Large intestine (tissue), 3 donors: ENCODE measurements at regions not wholly inside any gene's neighbourhood (a gene's known extent, or its start where the extent isn't known, plus 50 kb on each side); places are given as distances from the start of the nearest gene placed in this dataset.
A peak's percentile ranks its signal among the peaks of the same experiment; 100 is the strongest.

ENCODE experiments used
- DNase-seq, 2 donors: peaks; one replicate each; pipeline versions ENCODE4 v3.0.0 to v3.0.0-alpha.2; 2013
- H3K27ac ChIP-seq: one replicate; pipeline ENCODE4 v1.5.1; 2013; ENCODE audit warnings: low read length
- H3K27me3 ChIP-seq: 2 replicates; pipeline ENCODE4 v1.6.1; 2013; ENCODE audit warnings: low read length; ENCODE audit not compliant: control insufficient read depth, insufficient read depth
- H3K36me3 ChIP-seq: 2 replicates; pipeline ENCODE4 v1.6.1; 2013; ENCODE audit warnings: low read length; ENCODE audit not compliant: control insufficient read depth, insufficient read depth
- H3K4me1 ChIP-seq: one replicate; pipeline ENCODE4 v1.6.1; 2013; ENCODE audit warnings: low read length; ENCODE audit not compliant: control insufficient read depth, insufficient read depth
- H3K4me3 ChIP-seq: one replicate; pipeline ENCODE4 v1.5.1; 2013; ENCODE audit warnings: low read length
- H3K9me3 ChIP-seq: one replicate; pipeline ENCODE4 v1.6.1; 2013; ENCODE audit warnings: mild to moderate bottlenecking, low read depth, low read length, moderate library complexity; ENCODE audit not compliant: control insufficient read depth
- WGBS: methylation state at CpG from one replicate; pipeline ENCODE4 v1.1.5; 2013; ENCODE audit warnings: low lambda C conversion rate; ENCODE audit not compliant: insufficient coverage; 5-methylcytosine and 5-hydroxymethylcytosine counted together

DNA sequence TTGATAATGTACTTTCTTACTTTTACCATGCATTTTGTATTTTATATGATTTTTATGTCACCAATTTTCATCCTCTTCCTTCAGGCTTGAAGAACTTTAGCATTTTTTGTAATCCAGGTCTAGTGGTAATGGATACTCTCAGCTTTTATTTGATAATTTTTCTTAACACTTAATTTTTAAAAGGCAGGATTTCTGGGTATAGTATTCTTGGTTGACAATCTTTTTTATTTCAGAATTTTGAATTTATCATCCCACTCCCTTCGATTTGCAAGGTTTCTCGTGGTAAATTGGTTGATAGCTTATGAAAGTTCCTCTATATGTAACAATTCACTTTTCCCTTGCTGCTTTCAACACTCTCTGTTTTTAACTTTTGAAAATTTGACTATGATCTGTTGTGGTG is 363.7 kb downstream of the HTR7 start:
- H3K36me3 ChIP-seq: no peaks in the 10 kb centered on the region
- peaks cover 8% of the 10 kb centered on the region for H3K9me3 ChIP-seq

DNA sequence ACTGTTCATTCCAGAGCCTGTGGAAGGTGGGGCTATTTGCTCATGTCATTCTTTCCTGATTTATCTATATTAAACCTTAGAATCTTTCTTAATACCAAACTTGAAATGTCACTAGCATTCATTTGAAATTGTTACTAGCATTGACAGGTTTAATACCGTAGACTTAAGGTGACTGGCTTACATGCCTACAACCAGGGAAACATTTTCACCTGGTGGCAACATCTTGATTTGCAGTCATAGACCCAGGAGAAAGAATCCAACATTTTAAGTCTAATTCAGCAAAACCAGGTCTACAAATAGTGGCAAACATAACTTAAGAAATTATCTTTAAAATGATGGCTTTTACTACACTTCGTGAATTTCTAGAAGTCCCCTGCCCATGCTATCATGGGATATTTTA is 353.7 kb downstream of the HTR7 start:
- H3K27me3 ChIP-seq: no peaks in the 10 kb centered on the region
- no peak overlapping the region for H3K27ac ChIP-seq
- no peaks in the 10 kb centered on the region for H3K4me1 ChIP-seq
- H3K9me3 ChIP-seq: no peaks in the 10 kb centered on the region
- no peak overlapping the region for H3K4me3 ChIP-seq
- no peak for DNase-seq
- H3K36me3 ChIP-seq: no peaks in the 10 kb centered on the region
- WGBS: 100% methylated on average over 1 of the region's 2 CpGs

More for the DNA sequence above, 363.7 kb downstream of the HTR7 start:
- Histone ChIP-seq H3K4me3 (no peak overlapping the region), H3K27me3 (no peaks in the 10 kb centered on the region), H3K27ac (no peak overlapping the region), H3K4me1 (no peaks in the 10 kb centered on the region)
- DNase-seq: no peak
- WGBS: 90% methylated on average over 2 of the region's 2 CpGs

DNA sequence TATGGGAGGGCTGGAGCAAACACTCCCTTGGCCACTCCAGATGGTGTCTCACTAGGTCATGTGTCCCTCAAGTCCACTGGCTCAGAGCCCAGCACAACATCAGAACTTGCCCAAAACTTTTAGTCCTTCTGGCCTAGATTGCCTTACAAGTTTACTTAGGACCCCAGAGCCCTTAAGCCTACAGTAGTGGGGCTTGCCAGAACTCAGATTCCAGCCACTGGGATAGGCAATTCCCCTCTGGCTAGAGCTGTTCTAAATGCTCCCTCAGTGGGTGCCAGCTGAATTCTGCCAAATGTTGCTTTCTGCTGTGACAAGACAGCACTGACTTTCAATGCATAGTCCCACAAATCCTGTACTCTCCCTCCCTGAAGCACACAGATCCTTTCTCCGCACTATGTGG is 331.1 kb downstream of the HTR7 start:
- H3K27ac ChIP-seq: no peak overlapping the region
- no peak for DNase-seq
- no peaks in the 10 kb centered on the region for H3K4me1 ChIP-seq
- H3K36me3 ChIP-seq: no peaks in the 10 kb centered on the region
- H3K27me3 ChIP-seq: no peaks in the 10 kb centered on the region
- H3K4me3 ChIP-seq: no peak overlapping the region
- 100% methylated on average over 1 of the region's 1 CpG for WGBS
- H3K9me3 ChIP-seq: peaks cover 3% of the 10 kb centered on the region

DNA sequence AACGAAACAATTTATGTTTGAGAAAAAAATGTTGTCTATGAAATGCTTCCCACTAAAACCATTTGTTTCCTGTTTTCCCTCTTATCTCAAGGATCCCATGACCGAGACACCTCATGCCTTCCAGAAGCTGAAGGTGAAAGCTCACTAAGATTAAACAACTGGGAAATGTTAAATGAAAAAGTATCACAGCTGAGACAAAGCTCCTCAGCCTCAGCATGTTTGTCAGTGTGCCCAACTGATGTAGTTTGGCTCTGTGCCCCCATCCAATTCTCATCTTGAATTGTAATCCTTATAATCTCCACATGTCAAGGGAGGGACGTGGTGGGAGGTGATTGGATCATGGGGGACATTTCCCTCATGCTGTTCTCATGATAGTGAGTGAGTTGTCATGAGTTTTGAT is 327.3 kb downstream of the HTR7 start:
- no peaks in the 10 kb centered on the region for H3K36me3 ChIP-seq
- peak; percentile 13 to 61 for DNase-seq
- H3K27ac ChIP-seq: no peak overlapping the region
- 60% methylated on average over 1 of the region's 3 CpGs for WGBS
- no peaks in the 10 kb centered on the region for H3K27me3 ChIP-seq
- peaks cover under 1% of the 10 kb centered on the region for H3K9me3 ChIP-seq
- no peaks in the 10 kb centered on the region for H3K4me1 ChIP-seq
- no peak overlapping the region for H3K4me3 ChIP-seq

DNA sequence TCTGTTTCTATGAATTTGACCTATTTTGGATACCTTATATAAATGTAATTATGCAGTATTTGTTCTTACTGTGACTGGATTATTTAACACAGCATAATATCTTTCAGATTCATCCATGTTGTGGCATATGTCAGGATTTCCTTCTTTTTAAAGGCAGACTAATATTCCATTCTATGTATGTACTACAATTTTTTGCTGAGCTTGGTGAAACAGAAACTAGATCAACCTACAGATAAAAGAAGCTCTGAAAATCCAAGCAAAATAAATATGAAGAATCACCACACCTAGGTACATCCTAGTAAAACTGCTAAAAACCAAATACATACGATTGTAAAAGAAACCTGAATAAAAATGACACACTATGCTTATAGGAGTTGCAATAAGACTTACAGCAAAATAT is 300.5 kb downstream of the HTR7 start:
- H3K27ac ChIP-seq: no peak overlapping the region
- H3K4me1 ChIP-seq: no peaks in the 10 kb centered on the region
- no peak for DNase-seq
- no peaks in the 10 kb centered on the region for H3K9me3 ChIP-seq
- 92% methylated on average over 1 of the region's 1 CpG for WGBS
- H3K4me3 ChIP-seq: no peak overlapping the region
- no peaks in the 10 kb centered on the region for H3K36me3 ChIP-seq
- H3K27me3 ChIP-seq: no peaks in the 10 kb centered on the region

DNA sequence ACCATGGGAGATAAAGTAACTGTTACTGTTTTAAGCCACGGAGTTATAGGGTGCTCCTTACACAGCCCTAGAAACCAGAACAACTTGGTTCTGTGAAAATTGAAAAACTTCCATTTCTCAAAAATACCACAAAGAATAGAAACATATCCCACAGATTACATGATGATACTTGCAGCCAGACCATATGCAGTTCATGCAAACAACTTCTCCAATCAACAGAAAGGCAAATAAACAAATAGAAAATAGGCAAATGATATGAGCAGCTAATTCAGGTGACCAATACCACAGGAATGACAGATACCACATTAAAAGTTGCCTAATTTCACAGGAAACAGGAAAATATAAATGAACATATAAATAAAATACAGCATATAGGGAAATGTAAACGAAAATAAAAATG is 297.5 kb downstream of the HTR7 start:
- DNase-seq: no peak
- Histone ChIP-seq H3K27ac (no peak overlapping the region), H3K4me1 (no peaks in the 10 kb centered on the region), H3K27me3 (no peaks in the 10 kb centered on the region), H3K4me3 (no peak overlapping the region), H3K9me3 (no peaks in the 10 kb centered on the region), H3K36me3 (no peaks in the 10 kb centered on the region)
- WGBS: 100% methylated on average over 2 of the region's 2 CpGs

DNA sequence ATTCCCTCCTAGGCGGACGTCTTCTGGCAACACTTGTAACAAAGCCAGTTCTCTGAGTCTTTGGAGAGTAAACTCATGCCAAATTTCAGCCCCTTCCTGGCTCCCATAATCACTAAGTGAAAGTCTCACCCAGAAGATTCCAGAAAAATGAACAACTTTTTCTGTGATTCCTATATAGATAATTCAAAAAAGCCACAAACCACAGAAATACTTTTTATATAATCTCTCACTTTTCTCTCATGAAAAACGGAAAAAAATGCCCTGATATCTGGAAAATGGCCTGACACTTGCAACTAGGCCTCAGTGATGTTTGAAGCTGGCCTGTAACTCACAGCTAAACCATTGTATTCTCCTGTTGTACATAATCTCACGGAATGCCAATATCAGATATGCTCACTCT is 296.2 kb downstream of the HTR7 start:
- no peaks in the 10 kb centered on the region for H3K4me1 ChIP-seq
- WGBS: 67% methylated on average over 1 of the region's 4 CpGs
- H3K27ac ChIP-seq: no peak overlapping the region
- no peaks in the 10 kb centered on the region for H3K36me3 ChIP-seq
- H3K27me3 ChIP-seq: no peaks in the 10 kb centered on the region
- no peak for DNase-seq
- no peak overlapping the region for H3K4me3 ChIP-seq
- H3K9me3 ChIP-seq: no peaks in the 10 kb centered on the region

DNA sequence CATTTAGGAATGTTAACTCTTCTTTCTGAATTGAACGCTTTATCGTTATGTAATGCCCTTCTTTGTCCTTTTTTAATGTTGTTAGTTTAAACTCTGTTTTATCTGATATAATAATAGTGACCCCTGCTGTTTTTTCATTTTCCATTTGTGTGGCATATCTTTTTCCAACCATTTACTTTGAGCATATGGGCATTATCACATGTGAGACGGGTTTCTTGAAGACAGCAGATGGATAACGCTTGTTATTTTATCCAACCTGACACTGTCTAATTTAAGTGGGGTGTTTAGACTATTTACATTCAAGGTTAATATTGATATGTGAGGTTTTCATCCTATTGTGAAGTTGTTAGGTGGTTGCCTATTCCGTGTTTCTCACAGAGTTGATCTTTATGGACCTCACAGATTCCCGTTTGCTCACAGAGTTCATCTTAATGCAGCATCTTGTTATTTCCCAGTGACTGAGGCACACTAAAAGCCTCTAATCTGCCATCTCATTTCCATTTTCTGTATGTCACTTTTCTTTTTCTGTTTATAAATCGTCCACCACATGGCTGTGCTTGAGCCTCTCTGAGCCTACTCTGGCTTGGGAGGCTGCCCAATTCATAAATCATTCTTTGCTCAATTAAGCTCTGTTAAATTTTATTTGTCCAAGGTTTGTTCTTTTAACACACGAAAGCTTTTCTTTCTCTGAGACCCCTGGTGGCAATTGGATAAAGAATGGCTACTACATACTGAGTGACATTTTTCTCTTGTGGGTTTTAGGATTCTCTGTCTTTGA is 286.2 kb downstream of the HTR7 start:
- Histone ChIP-seq H3K4me3 (no peak overlapping the region), H3K27me3 (no peaks in the 10 kb centered on the region), H3K36me3 (no peaks in the 10 kb centered on the region), H3K4me1 (no peaks in the 10 kb centered on the region), H3K27ac (no peak overlapping the region), H3K9me3 (no peaks in the 10 kb centered on the region)
- no peak for DNase-seq
- 84% methylated on average over 4 of the region's 8 CpGs for WGBS

DNA sequence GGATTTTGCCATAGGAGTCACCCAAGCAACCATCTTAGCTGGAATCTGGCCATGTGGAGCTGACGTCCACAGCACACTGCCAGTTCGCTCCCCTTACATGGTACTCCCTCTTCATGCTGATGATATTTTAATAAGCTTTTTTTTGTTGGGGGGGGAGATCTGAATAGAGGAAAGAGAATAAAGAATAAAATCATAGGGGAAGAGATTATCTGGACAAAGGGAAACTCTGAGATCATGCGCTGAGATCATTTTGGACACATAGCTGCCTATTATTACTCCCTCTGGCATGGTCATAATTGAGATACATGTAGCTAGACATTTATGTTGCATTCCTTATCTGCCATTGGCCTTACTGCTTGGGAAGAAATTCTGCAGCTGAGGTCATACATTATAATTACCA is 282.7 kb downstream of the HTR7 start:
- Histone ChIP-seq H3K36me3 (no peaks in the 10 kb centered on the region), H3K27ac (no peak overlapping the region), H3K27me3 (no peaks in the 10 kb centered on the region), H3K9me3 (no peaks in the 10 kb centered on the region), H3K4me3 (no peak overlapping the region), H3K4me1 (no peaks in the 10 kb centered on the region)
- WGBS: no CpG with 5 or more reads among the region's 3 CpGs
- no peak for DNase-seq

DNA sequence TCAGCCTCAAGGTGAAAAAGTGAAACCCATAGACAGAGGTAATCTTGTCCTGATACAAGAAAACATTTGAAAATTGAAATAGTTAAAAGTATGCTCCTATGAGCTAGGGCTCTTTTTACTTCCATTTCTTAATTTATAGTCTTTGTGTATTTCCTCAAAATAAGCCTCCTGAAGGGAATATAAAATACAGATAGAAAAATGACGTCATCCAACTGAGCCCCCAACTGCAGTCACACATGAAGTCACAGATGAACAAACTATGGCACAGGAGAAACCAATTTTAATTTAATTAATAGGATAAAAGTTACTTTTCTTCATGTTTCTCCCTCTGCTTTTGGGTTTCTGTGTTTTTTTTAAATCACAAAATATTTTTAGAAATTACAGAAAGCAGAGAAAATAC is 280.3 kb downstream of the HTR7 start:
- H3K27ac ChIP-seq: no peak overlapping the region
- no peaks in the 10 kb centered on the region for H3K9me3 ChIP-seq
- DNase-seq: no peak
- WGBS: no CpG with 5 or more reads among the region's 1 CpG
- no peaks in the 10 kb centered on the region for H3K4me1 ChIP-seq
- H3K27me3 ChIP-seq: peaks cover 3% of the 10 kb centered on the region
- H3K4me3 ChIP-seq: no peak overlapping the region
- no peaks in the 10 kb centered on the region for H3K36me3 ChIP-seq

DNA sequence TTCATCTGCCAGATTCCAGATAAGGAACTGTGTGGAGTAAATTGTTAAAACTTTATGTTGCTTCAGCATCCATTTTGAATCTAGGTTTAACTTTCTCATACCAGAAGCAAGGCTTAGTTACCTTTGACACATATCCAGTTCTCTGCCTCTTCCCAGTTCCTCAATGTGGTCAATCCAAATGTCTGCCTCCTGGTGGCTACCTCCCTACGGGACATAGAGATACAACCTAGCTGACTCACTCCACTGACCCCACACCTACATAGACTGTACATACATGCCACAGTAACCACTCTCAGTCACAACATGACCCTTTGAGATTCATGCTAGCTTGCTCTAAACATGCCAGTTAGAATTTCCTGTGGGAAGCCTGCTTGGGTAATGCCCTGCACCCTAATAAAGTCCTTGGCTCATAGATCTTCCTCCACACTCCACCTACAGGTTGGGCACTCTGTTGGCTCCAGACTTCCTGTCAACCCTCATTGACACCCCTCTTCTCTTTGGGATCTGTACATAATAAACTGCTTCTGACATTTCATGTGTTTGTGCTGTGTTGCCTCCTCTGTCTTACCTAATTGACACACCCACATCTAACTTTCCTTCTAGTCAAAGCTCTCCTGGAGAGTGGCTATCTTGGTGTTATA is 278.1 kb downstream of the HTR7 start:
- Histone ChIP-seq H3K36me3 (no peaks in the 10 kb centered on the region), H3K4me1 (no peaks in the 10 kb centered on the region), H3K9me3 (no peaks in the 10 kb centered on the region), H3K4me3 (no peak overlapping the region), H3K27ac (no peak overlapping the region), H3K27me3 (peaks cover 3% of the 10 kb centered on the region)
- DNase-seq: no peak
- WGBS: no CpG with 5 or more reads among the region's 1 CpG
